ENCODE measurements at regions not wholly inside any gene's neighbourhood (a gene's known extent, or its start where the extent isn't known, plus 50 kb on each side); places are given as distances from the start of the nearest gene placed in this dataset.

DNA sequence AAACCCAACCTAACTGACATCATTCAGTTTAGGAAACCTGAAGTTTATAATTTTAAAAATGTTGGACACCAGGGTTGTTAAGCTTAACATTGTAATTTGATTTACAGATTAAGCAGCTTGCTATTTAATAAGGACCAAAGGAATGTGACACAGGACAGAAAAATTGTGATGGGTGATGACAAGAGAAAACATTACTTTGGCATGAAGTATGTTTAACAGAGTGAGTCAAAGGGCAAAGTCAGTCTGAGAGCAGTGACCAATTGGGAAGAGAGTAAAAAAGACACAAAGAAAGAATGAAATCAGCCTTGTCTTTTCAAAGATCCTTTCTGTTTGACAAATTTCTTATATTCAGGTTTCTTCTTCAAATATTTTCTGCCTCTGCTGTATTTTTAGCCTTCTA, 1301.6 kb downstream of the SI start:
- no peak overlapping the region for H2BK20ac ChIP-seq (ENCODE audit: low read depth, low read length, poor library complexity, severe bottlenecking)

More for the DNA sequence above, 1301.6 kb downstream of the SI start:
- Mint-ChIP-seq H3K4me3 (no peak overlapping the region), H3K4me1 (peaks cover 8 to 9% of the 10 kb centered on the region in 2 experiments), H3K9me3 (peaks cover 4 to 10% of the 10 kb centered on the region in 2 experiments), H3K27ac (no peak overlapping the region), H3K27me3 (ENCODE audit: low read depth) (no peaks in the 10 kb centered on the region), H3K36me3 (ENCODE audit: insufficient read depth in 1 of 3, low read depth in 3 of 3) (peaks cover 3 to 10% (median 8%) of the 10 kb centered on the region in 3 experiments; a peak in 5 of 7 replicates)
- no peak overlapping the region for H2BK12ac ChIP-seq (ENCODE audit: insufficient read length, low read depth, low read length)
- no peaks in the 10 kb centered on the region for H3K79me2 ChIP-seq (ENCODE audit: insufficient read depth, low read length)
- H3K18ac ChIP-seq (ENCODE audit: insufficient read length, low read depth, low read length): no peak overlapping the region
- H4K5ac ChIP-seq (ENCODE audit: insufficient read length, low read depth, low read length): no peak overlapping the region
- no peak overlapping the region for H3T11ph ChIP-seq (ENCODE audit: low read length)
- no peak overlapping the region for H3K4ac ChIP-seq (ENCODE audit: low read depth, low read length)
- H3K27ac ChIP-seq (ENCODE audit: insufficient read length, low read depth, low read length): no peak overlapping the region
- H3K23me2 ChIP-seq (ENCODE audit: insufficient read length, low read depth, low read length, poor library complexity, severe bottlenecking): no peaks in the 10 kb centered on the region
- no peak overlapping the region for H2BK15ac ChIP-seq (ENCODE audit: low read depth, low read length)
- no peak overlapping the region for H4K91ac ChIP-seq (ENCODE audit: insufficient read length, low read depth, low read length)
- H3K56ac ChIP-seq (ENCODE audit: insufficient read length, low read depth, low read length): no peak overlapping the region
- no peaks in the 10 kb centered on the region for H3K79me1 ChIP-seq (ENCODE audit: insufficient read depth, low read depth, low read length, poor library complexity, severe bottlenecking)
- H2BK120ac ChIP-seq (ENCODE audit: low read depth, low read length, poor library complexity, severe bottlenecking): no peak overlapping the region
- no peak overlapping the region for H2AK5ac ChIP-seq (ENCODE audit: insufficient read length, low read length)
- H3K14ac ChIP-seq (ENCODE audit: insufficient read depth, low read length): no peak overlapping the region
- no peaks in the 10 kb centered on the region for H3K4me1 ChIP-seq (ENCODE audit: insufficient read depth, low read length)
- H2BK5ac ChIP-seq (ENCODE audit: insufficient read length, low read length): no peak overlapping the region
- no peaks in the 10 kb centered on the region for H3K9me3 ChIP-seq (ENCODE audit: control insufficient read depth, low read depth, low read length)
- TF ChIP-seq, protein P1, sequence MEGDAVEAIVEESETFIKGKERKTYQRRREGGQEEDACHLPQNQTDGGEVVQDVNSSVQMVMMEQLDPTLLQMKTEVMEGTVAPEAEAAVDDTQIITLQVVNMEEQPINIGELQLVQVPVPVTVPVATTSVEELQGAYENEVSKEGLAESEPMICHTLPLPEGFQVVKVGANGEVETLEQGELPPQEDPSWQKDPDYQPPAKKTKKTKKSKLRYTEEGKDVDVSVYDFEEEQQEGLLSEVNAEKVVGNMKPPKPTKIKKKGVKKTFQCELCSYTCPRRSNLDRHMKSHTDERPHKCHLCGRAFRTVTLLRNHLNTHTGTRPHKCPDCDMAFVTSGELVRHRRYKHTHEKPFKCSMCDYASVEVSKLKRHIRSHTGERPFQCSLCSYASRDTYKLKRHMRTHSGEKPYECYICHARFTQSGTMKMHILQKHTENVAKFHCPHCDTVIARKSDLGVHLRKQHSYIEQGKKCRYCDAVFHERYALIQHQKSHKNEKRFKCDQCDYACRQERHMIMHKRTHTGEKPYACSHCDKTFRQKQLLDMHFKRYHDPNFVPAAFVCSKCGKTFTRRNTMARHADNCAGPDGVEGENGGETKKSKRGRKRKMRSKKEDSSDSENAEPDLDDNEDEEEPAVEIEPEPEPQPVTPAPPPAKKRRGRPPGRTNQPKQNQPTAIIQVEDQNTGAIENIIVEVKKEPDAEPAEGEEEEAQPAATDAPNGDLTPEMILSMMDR (conservative IDR thresholded peaks at IDR 0.05): no peak
- no peaks in the 10 kb centered on the region for H3K27me3 ChIP-seq (ENCODE audit: insufficient read depth, low read length)
- no peak for DNase-seq
- H2AFZ ChIP-seq (ENCODE audit: low read length): no peak overlapping the region
- no peak overlapping the region for H3K23ac ChIP-seq (ENCODE audit: insufficient read length, low read depth, low read length)
- no peaks in the 10 kb centered on the region for H4K20me1 ChIP-seq (ENCODE audit: control insufficient read depth, insufficient read depth, insufficient read length)
- no peak overlapping the region for H3K4me2 ChIP-seq (ENCODE audit: insufficient read depth, insufficient read length, low read length)
- H3K9ac ChIP-seq (ENCODE audit: extremely low read depth, insufficient read length, low read length): no peak overlapping the region
- no peak overlapping the region for H4K8ac ChIP-seq (replicated peaks; ENCODE audit: insufficient read length, low read depth, low read length)
